ENCODE measurements at regions not wholly inside any gene's neighbourhood (a gene's known extent, or its start where the extent isn't known, plus 50 kb on each side); places are given as distances from the start of the nearest gene placed in this dataset.

- TF ChIP-seq CTCF (conservative IDR thresholded peaks at IDR 0.05) = no peak
- TF ChIP-seq EZH2 (IDR thresholded peaks at IDR 0.05; ENCODE audit: low read depth) = no peak
Measured at GRCh38 chr6:92934625-92935024, 484.7 kb downstream of the EPHA7 start.
